ENCODE measurements at regions not wholly inside any gene's neighbourhood (a gene's known extent, or its start where the extent isn't known, plus 50 kb on each side); places are given as distances from the start of the nearest gene placed in this dataset.

- Histone ChIP-seq H3K4me2 (ENCODE audit: low read depth, low read length) (no peak overlapping the region), H3K27me3 (ENCODE audit: control insufficient read depth in 1 of 2, insufficient read depth in 2 of 2, low read length in 2 of 2) (no peaks in the 10 kb centered on the region), H3K4me1 (ENCODE audit: insufficient read depth, low read length) (peaks cover 47% of the 10 kb centered on the region), H3K9me3 (ENCODE audit: low read length) (no peaks in the 10 kb centered on the region), H3K4me3 (replicated peaks in 1 of 3; ENCODE audit: insufficient read depth in 1 of 3, low read depth in 2 of 3, low read length in 3 of 3) (no peak overlapping the region), H3K9ac (ENCODE audit: insufficient read depth, low read depth, low read length) (no peak overlapping the region), H3K27ac (ENCODE audit: extremely low read length, insufficient read depth, low read length) (no peak overlapping the region), H2AFZ (ENCODE audit: low read length) (no peak overlapping the region), H4K20me1 (ENCODE audit: insufficient read depth, low read length) (no peaks in the 10 kb centered on the region), H3K79me2 (ENCODE audit: insufficient read depth, low read length) (no peaks in the 10 kb centered on the region), H3K36me3 (replicated peaks in 1 of 2; ENCODE audit: control insufficient read depth in 1 of 2, insufficient read depth in 2 of 2, low read length in 2 of 2) (no peaks in the 10 kb centered on the region)
- FAIRE-seq: no peak
- no peak for ATAC-seq
- BruUV-seq (replicated peaks): no TSS peak
- no peak for DNase-seq (ENCODE audit: low spot score)
- intact Hi-C loops (cut with micrococcal nuclease; ENCODE audit: unreplicated experiment): no loop called here
- POLR2A ChIA-PET: no interaction called here
- CTCF ChIA-PET (ENCODE audit: low intra/inter-chr PET ratio, low total read pairs): no interaction called here
- WGBS (ENCODE audit: low lambda C conversion rate): 89% methylated on average over 3 of the region's 3 CpGs
- in situ Hi-C loops (cut with HindIII; ENCODE audit: extremely low pct_ligation_motif_present, low pct_unique_long_range_greater_than_20kb): loop anchor here (5.0 to 25.0 kb wide), 2 partner anchors 255 to 355 kb away; no protein-coding TSS in a partner anchor
- TF ChIP-seq MTF2 (CRISPR knock-in tag; IDR thresholded peaks at IDR 0.05; ENCODE audit: borderline replicate concordance) (no peak), ZNF414 (CRISPR knock-in tag; IDR thresholded peaks at IDR 0.05) (no peak), ZNF431 (CRISPR knock-in tag; IDR thresholded peaks at IDR 0.05; ENCODE audit: borderline replicate concordance, low read depth) (no peak), CC2D1A (CRISPR knock-in tag; IDR thresholded peaks at IDR 0.05) (no peak), FOXP4 (CRISPR knock-in tag; IDR thresholded peaks at IDR 0.05) (no peak), CSRNP2 (CRISPR knock-in tag; conservative IDR thresholded peaks at IDR 0.05; ENCODE audit: low read depth) (no peak), ZUFSP (CRISPR knock-in tag; IDR thresholded peaks at IDR 0.05; ENCODE audit: borderline replicate concordance) (no peak), ZBTB38 (CRISPR knock-in tag; IDR thresholded peaks at IDR 0.05) (no peak), GPBP1L1 (CRISPR knock-in tag; IDR thresholded peaks at IDR 0.05) (no peak), ARNT (IDR thresholded peaks at IDR 0.05) (no peak), MAF1 (CRISPR knock-in tag; IDR thresholded peaks at IDR 0.05; ENCODE audit: borderline replicate concordance) (no peak), MED13 (CRISPR knock-in tag; IDR thresholded peaks at IDR 0.05) (no peak), EZH2 (conservative IDR thresholded peaks at IDR 0.05; ENCODE audit: low read depth, low read length) (no peak), MLX (CRISPR knock-in tag; IDR thresholded peaks at IDR 0.05) (no peak), ERF (CRISPR knock-in tag; IDR thresholded peaks at IDR 0.05) (no peak), RXRB (CRISPR knock-in tag; IDR thresholded peaks at IDR 0.05; ENCODE audit: borderline replicate concordance) (no peak), PLRG1 (conservative IDR thresholded peaks at IDR 0.05) (no peak), CENPX (CRISPR knock-in tag; IDR thresholded peaks at IDR 0.05) (no peak)
Observed at GRCh38 chr4:38317041-38317674, 346.8 kb upstream of the KLF3 start.
